ENCODE measurements at regions not wholly inside any gene's neighbourhood (a gene's known extent, or its start where the extent isn't known, plus 50 kb on each side); places are given as distances from the start of the nearest gene placed in this dataset.

DNA sequence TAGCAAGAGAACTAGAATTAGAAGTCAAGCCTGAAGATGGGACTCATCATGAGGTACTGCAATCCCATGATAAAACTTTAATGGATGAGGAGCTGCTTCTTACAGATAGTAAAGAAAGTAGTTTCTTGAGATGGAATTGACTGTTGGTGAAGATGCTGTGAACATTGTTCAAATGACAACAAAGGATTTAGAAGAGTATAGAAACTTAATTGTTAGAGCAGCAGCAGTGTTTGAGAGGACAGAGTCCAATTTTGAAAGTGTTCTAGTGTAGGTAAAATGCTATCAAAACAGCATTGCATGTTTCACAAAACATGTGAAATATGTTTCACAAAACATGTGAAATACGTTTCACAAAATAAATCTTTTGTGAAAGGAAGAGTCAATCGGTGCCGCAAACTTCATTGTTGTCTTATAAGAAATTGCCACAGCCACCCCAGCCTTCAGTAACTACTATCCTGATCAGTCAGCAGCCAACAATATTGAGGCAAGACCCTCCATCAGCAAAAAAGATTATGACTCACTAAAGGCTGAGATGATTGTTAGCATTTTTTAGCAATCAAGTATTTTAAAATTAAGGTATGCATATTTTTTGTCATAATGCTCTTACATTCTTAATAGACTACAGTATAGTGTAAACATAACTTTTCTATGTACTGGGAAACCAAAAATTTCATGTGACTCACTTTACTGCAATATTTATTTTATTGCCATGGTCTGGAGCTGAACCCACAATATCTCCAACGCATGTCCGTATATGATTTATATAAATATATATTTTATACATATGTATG lies 173.4 kb upstream of the BMP4 start:
- no peaks in the 10 kb centered on the region for H3K27me3 Mint-ChIP-seq
- DNase-seq, result no peak
- H3K4me3 Mint-ChIP-seq, result no peak overlapping the region
- no peak overlapping the region for H3K27ac Mint-ChIP-seq
- no peaks in the 10 kb centered on the region for H3K36me3 Mint-ChIP-seq
- H3K4me1 Mint-ChIP-seq, result no peaks in the 10 kb centered on the region
- H3K9me3 Mint-ChIP-seq, result no peaks in the 10 kb centered on the region
- CTCF ChIA-PET, result no interaction called here

DNA sequence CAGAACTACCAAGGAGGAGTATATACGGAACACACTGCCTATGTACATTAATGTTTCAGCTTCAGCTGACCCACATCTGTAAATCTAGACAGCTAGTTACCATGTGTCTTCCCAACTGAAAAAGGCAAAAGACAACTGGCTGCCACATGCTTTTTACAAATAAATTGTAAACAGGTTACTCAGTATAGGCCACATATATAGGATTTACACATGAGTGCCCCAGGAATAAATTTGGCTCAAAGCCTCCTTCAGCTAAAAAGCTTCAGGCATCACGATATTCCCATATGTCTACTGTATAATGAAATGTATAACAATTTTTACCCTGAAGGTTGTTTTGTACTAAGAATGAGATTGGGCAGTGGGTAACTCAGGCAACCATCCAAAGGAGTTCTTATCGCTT lies 175.9 kb upstream of the BMP4 start:
- DNase-seq, result no peak
- H3K4me3 Mint-ChIP-seq, result no peak overlapping the region
- no peaks in the 10 kb centered on the region for H3K9me3 Mint-ChIP-seq
- CTCF ChIA-PET, result no interaction called here
- no peaks in the 10 kb centered on the region for H3K36me3 Mint-ChIP-seq
- H3K27me3 Mint-ChIP-seq, result no peaks in the 10 kb centered on the region
- H3K4me1 Mint-ChIP-seq, result no peaks in the 10 kb centered on the region
- no peak overlapping the region for H3K27ac Mint-ChIP-seq

DNA sequence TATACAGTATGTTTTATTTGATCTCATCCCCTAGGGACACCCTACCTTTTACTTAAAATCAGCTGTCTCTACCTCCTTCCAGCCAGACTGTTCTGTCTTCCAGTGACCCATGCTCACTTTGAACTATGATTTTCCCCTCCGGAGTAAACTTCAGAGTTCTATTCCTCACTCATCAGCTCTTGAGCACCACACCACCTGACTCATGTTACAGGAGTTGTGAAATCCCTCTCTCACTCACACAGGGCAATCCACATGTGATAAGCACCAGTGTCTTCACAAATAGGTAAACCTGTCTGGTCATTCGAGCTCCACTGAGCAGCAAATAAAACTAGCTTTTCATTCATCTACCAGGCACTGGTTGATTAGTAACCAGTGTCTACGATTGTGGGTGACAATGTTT lies 177.3 kb upstream of the BMP4 start:
- Mint-ChIP-seq H3K27ac (no peak overlapping the region), H3K4me3 (no peak overlapping the region), H3K4me1 (no peaks in the 10 kb centered on the region)

DNA sequence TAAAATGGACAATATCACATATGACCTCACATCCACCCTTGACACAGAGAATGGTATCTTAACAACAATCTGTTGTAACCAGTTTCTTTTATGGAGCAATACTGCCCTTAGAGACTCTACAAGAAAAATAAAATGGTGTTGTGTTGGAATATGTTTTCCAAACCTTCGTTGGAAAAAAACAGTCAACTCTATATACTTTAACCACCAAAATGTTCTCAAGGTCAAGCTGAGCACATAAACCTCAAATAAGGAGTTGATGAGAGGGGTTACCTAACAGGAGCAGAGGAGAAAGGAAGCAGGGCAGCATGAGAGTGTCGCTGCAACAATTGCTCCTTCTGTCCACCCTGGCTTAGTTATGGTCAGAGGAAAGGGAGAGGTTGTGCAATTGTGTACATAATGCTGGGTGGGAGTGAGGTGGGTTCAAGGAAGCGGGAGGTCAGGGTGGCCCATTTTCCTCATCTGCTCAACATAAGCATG lies 179.2 kb upstream of the BMP4 start:
- Mint-ChIP-seq H3K4me3 (no peak overlapping the region), H3K27ac (no peak overlapping the region), H3K9me3 (no peaks in the 10 kb centered on the region), H3K4me1 (no peaks in the 10 kb centered on the region), H3K27me3 (no peaks in the 10 kb centered on the region), H3K36me3 (no peaks in the 10 kb centered on the region)
- no peak for DNase-seq
- CTCF ChIA-PET, result no interaction called here

More for the DNA sequence above, 177.3 kb upstream of the BMP4 start:
- Mint-ChIP-seq H3K36me3 (no peaks in the 10 kb centered on the region), H3K9me3 (no peaks in the 10 kb centered on the region), H3K27me3 (no peaks in the 10 kb centered on the region)
- CTCF ChIA-PET, result no interaction called here
- no peak for DNase-seq

DNA sequence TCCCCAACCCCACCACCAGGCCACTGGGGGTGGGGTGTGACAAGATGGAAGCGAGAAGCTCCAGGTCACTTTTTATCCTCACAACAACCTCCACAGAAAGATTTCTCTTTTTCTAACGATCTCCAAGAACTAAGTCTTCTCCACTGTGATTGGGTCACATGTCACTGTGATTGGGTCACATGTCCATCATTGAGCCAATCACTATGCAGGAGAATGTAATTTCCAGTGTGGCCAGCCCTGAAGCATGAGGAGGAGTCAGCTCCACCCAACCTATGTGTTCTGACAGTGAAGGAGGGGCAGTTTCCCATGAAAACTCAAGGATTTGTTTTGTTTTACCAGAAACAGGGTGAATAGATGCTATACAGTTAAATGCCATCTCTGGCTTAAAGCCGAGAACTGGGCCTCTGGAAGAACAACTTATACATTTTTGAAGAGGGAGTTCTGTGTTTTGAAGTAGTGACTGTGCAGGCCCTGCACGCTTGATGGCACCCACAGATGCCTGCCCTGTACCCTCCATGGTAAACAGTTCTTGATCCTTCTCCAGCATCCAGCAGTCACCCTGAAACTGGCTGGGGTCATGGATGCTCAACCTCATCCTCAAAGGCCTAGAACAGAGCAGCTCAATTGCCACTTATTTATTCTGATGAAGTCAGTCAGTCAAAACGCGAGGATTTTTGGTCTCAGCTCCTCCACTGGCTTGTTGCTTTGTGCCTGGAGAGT lies 180.4 kb upstream of the BMP4 start:
- H3K9me3 Mint-ChIP-seq, result no peaks in the 10 kb centered on the region
- H3K4me1 Mint-ChIP-seq, result no peaks in the 10 kb centered on the region
- H3K36me3 Mint-ChIP-seq, result no peaks in the 10 kb centered on the region
- no peak for DNase-seq
- no peaks in the 10 kb centered on the region for H3K27me3 Mint-ChIP-seq
- CTCF ChIA-PET, result interaction anchor here (1.0 kb wide), 1 partner anchor 211 kb away, joined by 3 read pairs; no protein-coding TSS in a partner anchor
- H3K27ac Mint-ChIP-seq, result no peak overlapping the region
- H3K4me3 Mint-ChIP-seq, result no peak overlapping the region

DNA sequence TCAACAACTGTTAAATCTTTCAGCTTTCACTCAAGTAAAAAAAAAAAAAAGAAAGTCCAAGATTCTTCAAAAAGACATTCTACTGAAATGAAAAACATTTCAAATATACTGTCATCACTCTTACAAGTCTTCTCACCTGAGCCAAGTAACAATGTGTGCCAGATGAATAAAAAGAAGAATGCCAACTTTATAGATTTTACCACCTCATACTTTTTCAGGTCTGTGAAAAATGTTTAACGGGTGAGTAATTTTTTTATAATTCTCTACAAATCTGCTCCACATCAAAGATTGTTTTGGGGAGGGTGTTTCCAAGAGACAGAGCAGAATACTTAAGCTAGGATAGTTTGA lies 181.0 kb upstream of the BMP4 start:
- CTCF ChIA-PET, result interaction anchor here (1.0 kb wide), 1 partner anchor 210 kb away, joined by 3 read pairs; no protein-coding TSS in a partner anchor
- no peaks in the 10 kb centered on the region for H3K9me3 Mint-ChIP-seq
- H3K36me3 Mint-ChIP-seq, result no peaks in the 10 kb centered on the region
- no peak overlapping the region for H3K4me3 Mint-ChIP-seq
- no peaks in the 10 kb centered on the region for H3K27me3 Mint-ChIP-seq
- no peaks in the 10 kb centered on the region for H3K4me1 Mint-ChIP-seq
- DNase-seq, result no peak
- H3K27ac Mint-ChIP-seq, result no peak overlapping the region

DNA sequence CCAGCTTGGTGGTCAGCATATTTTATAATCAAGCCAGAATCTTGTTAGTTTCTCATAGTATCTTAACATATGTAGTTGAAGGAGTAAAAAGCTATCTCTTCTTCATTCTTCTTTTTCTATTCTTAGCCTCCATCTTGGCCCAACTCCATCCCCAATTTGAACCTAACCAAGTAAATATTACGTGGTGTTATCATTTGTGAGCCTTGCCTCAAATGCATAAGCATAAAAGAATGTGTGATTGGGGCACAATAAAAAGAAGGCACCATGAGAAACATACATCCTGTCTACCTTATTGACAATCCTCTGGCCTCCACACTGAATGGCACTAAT lies 181.4 kb upstream of the BMP4 start:
- no peak for DNase-seq
- CTCF ChIA-PET, result no interaction called here

DNA sequence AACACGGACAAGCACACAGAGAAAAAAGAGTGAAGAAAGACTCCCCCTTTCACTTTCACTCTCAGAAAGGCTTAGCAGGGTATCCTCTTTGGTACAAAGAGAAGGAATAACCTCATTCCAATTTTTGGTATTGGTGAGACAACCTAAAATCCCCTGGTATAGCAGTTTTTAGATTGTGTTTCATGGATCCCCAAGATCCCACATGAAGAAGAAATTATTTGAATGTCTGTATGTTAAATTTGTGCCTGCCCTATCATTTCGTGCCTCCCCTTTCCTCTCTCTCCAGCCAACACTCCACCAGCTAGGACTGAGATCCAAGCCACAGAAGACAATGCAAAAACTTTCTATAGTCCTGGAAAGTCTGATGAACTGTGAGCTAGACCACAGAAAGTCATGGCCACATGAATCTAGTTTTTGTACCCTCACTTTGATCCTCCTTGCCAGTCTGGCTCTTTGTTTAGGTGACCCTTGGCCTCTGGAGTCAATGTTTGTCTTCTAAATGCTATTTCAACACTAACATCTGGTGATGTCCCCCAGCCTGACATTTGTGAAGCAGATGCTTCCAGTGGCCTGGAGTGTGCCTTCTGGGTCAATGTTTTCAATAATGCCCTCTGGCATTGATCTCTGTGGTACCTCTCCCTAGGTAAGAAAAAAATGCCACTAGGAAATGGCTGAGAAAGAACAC lies 181.9 kb upstream of the BMP4 start:
- H3K27ac Mint-ChIP-seq, result no peak overlapping the region
- CTCF ChIA-PET, result no interaction called here
- H3K9me3 Mint-ChIP-seq, result no peaks in the 10 kb centered on the region
- H3K27me3 Mint-ChIP-seq, result no peaks in the 10 kb centered on the region
- H3K4me3 Mint-ChIP-seq, result no peak overlapping the region
- H3K36me3 Mint-ChIP-seq, result no peaks in the 10 kb centered on the region
- DNase-seq, result no peak
- H3K4me1 Mint-ChIP-seq, result no peaks in the 10 kb centered on the region

More for the DNA sequence above, 181.4 kb upstream of the BMP4 start:
- H3K9me3 Mint-ChIP-seq, result no peaks in the 10 kb centered on the region
- H3K36me3 Mint-ChIP-seq, result no peaks in the 10 kb centered on the region
- no peak overlapping the region for H3K4me3 Mint-ChIP-seq
- no peak overlapping the region for H3K27ac Mint-ChIP-seq
- no peaks in the 10 kb centered on the region for H3K4me1 Mint-ChIP-seq
- no peaks in the 10 kb centered on the region for H3K27me3 Mint-ChIP-seq

DNA sequence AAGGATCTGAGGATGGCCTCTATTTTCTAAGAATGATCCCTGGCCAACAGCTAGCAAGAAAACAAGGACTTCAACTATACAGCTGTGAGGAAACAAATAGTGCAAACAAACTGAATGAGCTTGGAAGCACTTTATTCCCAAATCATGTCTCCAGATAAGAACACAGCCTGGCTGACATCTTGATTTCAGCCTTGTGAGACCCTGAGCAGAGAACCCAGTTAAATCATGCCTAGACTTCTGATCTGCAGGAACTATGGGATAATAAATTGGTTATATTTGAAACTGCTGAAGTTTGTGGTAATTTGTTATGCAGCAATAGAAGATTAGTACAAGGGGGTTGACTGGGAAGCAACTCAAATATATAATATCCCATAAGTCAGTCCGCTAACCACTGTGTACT lies 183.9 kb upstream of the BMP4 start:
- CTCF ChIA-PET, result no interaction called here
- Mint-ChIP-seq H3K9me3 (no peaks in the 10 kb centered on the region), H3K4me1 (no peaks in the 10 kb centered on the region), H3K27me3 (no peaks in the 10 kb centered on the region), H3K27ac (no peak overlapping the region), H3K4me3 (no peak overlapping the region), H3K36me3 (no peaks in the 10 kb centered on the region)
- DNase-seq, result no peak

DNA sequence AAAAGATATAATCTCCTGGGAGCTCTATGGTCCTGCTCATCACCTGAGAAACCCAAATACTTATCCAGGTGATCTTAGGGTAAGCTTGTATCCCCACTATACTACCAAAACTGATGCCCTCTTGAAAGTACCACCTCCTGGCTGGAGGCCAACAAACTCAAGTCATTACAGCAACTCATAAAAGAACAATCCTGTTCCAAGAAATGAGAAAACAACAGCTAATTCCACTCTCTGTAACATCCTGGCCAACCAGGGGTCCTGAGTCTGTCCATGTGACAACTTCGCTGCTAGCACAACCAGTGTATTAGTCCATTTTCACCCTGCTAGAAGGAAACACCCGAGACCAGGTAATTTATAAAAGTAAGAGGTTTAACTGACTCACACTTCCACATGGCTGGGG lies 190.0 kb upstream of the BMP4 start:
- DNase-seq, result no peak
- no peak overlapping the region for H3K27ac Mint-ChIP-seq
- CTCF ChIA-PET, result no interaction called here
- no peaks in the 10 kb centered on the region for H3K27me3 Mint-ChIP-seq
- peaks cover 2% of the 10 kb centered on the region for H3K9me3 Mint-ChIP-seq
- no peak overlapping the region for H3K4me3 Mint-ChIP-seq
- H3K36me3 Mint-ChIP-seq, result no peaks in the 10 kb centered on the region
- H3K4me1 Mint-ChIP-seq, result no peaks in the 10 kb centered on the region

DNA sequence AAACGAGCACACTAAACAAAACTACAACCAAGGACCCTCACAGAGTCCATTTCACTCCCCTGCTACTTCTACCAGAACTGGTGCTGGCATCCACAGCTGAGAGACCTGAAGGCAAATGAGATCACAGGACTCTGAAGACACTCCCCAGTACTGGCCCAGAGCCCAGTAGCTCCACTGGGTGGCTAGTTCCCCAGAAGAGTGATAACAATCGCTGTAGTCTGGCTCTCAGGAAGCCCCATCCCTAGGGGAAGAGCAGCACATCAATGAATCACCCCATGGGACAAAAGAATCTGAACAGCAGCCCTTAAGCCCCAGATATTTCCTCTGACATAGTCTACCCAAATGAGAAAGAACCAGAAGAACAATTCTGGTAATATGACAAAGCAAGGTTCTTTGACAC lies 190.7 kb upstream of the BMP4 start:
- Mint-ChIP-seq H3K36me3 (no peaks in the 10 kb centered on the region), H3K9me3 (peaks cover 2% of the 10 kb centered on the region), H3K4me1 (no peaks in the 10 kb centered on the region), H3K27ac (no peak overlapping the region), H3K4me3 (no peak overlapping the region), H3K27me3 (no peaks in the 10 kb centered on the region)
- CTCF ChIA-PET, result no interaction called here
- no peak for DNase-seq

DNA sequence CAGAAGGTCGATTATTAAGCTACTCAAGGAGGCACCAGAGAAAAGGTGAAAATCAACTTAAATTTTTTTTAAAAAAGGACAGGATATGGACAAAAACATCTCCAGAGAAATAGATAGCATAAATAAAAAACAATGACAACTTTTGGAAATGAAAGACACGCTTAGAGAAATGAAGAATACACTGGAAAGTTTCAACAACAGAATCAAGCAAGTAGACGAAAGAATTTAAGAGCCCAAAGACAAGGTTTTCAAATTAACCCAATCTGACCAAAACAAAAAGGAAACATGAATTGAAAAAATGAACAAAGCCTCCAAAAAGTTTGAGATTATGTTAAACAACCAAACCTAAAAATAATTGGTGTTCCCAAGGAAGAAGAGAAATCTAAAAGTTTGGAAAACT lies 191.1 kb upstream of the BMP4 start:
- Mint-ChIP-seq H3K4me1 (no peaks in the 10 kb centered on the region), H3K36me3 (no peaks in the 10 kb centered on the region), H3K4me3 (no peak overlapping the region), H3K27ac (no peak overlapping the region), H3K27me3 (no peaks in the 10 kb centered on the region), H3K9me3 (peaks cover 2% of the 10 kb centered on the region)
- DNase-seq, result no peak
- CTCF ChIA-PET, result no interaction called here

DNA sequence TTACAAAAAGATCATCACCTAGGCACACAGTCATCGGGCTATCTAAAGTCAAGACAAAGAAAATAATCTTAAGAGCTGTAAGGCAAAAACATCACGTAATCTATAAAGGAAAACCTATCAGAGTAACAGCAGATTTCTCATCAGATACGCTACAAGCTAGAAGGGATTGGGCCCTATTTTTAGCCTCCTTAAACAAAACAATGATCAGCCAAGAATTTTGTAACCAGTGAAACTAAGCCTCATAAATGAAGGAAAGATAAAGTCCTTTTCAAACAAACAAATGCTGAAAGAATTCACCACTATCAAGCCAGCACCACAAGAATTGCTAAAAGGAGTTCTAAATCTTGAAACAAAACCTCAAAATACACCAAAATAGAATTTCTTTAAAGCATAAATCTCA lies 191.6 kb upstream of the BMP4 start:
- CTCF ChIA-PET, result no interaction called here
- Mint-ChIP-seq H3K36me3 (no peaks in the 10 kb centered on the region), H3K4me3 (no peak overlapping the region), H3K27ac (no peak overlapping the region), H3K27me3 (no peaks in the 10 kb centered on the region), H3K9me3 (peaks cover 2% of the 10 kb centered on the region), H3K4me1 (no peaks in the 10 kb centered on the region)
- DNase-seq, result no peak

DNA sequence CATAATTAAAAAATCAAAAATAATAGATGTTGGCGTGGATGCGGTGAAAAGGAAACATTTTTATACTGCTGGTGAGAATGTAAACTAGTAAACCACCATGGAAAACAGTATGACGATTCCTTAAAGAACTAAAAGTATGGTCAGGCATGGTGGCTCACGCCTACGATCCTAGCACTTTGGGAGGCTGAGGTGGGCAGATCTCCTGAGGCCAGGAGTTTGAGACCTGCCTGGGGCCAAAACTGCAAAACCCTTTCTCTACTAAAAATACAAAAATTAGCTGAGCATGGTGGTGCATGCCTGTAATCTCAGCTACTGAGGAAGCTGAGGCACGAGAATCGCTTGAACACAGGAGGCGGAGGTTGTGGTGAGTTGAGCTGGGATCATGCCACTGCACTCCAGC lies 195.7 kb upstream of the BMP4 start:
- no peak for DNase-seq
- CTCF ChIA-PET, result no interaction called here
- Mint-ChIP-seq H3K27me3 (no peaks in the 10 kb centered on the region), H3K4me3 (no peak overlapping the region), H3K36me3 (no peaks in the 10 kb centered on the region), H3K9me3 (peaks cover 3% of the 10 kb centered on the region), H3K27ac (no peak overlapping the region), H3K4me1 (no peaks in the 10 kb centered on the region)

Data from activated naive CD4-positive, alpha-beta T cell treated with anti-CD3 and anti-CD28 coated beads, Interleukin-2, amount 10 ng/mL, durations not matched to agents 7 days and 5 days (primary cell).